Hematopoietic multipotent progenitor cell treated with erythropoietin and hydrocortisone succinate and interleukin-3 and kit ligand, for 8 days (in vitro differentiated cells): ENCODE measurements at regions not wholly inside any gene's neighbourhood (a gene's known extent, or its start where the extent isn't known, plus 50 kb on each side); places are given as distances from the start of the nearest gene placed in this dataset.

Experiments
- DNase-seq: peaks from one replicate; pipeline ENCODE4 v3.0.0-alpha.2; 2015

GRCh38 chr2:204110338-204110741, 173.8 kb downstream of the ICOS start:
- DNase-seq, result no peak

DNA sequence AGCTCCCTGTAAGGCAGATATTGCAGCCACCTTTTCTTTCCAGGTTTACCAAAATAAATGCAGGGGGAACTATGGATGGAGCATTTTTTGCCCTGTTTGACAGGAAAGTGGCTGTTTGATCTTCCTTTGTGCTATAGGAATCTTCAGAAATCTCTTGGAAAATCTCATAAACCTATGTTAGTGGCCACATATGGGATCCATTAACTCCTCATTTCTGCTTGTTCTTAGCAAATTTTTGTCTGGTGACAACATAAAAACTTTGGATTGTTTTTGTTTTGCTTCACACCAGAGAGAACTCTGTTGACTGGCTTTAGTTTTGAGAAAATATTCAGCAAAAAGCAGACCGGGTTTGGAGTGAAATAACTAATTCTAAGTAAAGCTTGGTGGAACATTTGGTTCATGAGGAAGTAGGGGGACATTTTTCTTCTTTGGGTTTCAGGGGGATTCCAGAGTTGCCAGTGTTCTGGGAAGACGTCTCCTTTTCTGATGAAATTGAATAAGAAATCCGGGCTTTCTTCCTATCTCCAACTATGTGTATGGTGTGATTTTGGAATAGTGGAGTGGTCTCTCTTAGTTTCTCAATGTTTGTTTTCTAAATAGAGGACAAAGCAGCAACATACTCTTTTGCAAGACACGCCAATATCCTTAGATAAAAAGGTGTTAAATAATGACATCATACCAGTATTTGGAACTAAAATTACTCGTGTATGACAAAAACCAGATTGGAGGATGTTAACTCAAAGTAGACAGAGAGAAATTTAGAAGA, 174.4 kb downstream of the ICOS start:
- DNase-seq, result no peak

DNA sequence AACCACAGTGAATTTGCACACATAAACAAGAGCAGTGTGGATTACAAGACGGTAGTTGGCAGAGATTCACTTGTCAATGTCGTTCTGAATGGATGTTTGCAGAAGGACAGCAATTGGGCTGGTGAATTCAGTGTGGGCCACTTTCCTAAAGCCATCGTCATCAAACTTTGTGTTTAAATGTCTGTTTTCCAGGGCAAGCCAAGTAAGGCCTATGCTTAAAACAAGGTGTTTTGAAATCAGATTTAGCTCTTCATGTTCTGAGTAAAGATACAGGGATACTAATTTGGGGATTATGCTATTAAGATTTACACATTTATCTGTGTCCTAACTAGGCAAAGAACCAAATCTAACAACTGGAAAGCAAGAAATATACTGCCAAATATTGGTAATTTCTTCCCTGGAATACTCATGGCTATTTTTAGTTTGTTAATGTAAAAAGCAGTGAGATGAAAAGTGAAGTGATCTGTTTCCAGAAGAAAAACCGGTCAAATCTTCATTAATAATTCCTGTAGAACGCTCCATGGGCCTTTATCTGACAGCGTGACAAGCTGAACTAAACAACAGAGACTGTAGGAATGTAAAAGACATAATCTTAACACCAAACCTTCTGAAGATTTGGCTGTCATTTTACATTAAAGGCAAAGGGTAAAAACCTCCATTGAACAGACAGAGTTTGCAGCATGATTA, 175.7 kb downstream of the ICOS start:
- no peak for DNase-seq

DNA sequence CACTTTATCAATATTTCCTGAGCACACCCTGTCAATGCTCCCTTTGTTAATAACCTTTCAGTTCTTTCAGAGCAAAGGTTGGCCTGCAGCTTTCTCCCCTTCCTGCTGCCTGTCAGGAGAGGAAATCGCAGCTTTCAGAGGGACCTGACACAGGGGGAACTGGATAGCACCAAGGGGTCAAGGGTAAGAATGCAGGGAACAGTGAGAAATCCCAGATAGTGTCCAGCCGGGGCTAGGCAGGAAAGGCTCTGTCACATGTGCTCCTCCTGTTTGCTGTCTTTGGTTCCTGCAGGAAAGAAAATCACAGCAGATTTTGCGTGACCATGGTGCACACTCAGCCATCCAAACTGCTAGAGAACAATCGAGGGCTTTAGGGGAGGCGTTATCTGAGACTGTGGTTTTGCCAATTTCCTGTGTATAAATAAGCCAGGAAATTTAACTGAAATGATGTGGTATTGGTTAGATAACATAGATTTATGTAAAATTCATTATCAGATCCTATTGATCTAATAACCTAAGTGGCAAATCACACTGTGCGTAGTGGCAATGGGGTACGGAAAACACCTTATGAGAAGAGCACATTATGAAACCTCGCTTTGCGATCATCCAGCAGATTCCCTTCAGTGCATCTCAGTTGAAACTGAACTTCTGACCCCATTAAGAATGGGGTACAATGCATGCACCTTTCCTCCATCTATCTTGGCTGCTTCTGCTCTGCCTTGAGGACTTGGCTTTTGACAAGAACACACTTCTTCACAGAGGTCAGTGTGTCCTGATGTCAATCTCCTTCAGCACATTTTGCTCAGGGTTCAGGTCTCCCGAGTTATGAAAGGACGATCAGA, 178.0 kb downstream of the ICOS start:
- DNase-seq, result no peak

DNA sequence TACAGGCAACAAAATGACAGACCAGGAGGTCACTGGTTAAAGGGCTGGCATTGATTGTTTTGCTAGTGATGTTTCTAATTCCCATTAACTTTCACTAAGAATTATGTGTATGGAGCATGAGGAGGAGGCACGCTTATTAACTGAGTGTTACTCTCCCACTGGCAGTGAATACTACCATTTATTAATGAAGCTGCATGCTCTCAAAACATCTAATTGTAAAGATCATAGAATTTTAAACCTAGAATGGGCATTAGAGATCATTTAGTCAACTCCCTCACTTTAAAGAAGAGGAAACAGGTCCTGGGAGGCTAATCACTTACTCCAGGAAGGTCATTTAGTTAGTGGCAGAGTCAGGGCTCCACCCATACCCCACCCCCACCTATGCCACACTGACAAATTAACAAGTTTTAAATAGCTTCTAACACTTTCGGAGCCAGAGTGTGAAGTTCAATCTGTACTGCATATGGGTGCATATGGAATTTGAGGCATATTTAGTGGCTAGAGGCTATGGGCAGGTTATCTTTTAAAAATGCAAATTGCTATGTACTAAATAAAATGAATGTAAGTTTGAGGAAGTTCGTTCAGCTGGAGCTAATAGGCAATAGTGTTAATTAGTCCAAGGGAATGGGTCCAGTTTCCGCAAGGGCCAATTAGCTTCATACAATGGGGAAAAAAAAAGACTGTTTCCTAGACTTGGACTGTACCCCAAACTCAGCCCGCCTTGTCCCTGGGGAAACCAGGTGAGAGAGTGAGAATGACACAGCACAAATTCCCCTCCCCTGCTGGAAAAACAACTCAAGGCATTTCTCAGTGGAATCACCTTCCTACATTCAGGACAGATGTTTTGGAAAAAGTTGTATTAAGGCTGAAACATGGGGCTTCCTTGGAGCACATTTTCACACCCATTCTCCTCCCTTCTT, 178.8 kb downstream of the ICOS start:
- DNase-seq, result no peak

- DNase-seq, result no peak
Measured at GRCh38 chr2:204116159-204116792, 179.7 kb downstream of the ICOS start.

- DNase-seq, result no peak
Measured at GRCh38 chr2:204122425-204122824, 185.9 kb downstream of the ICOS start.

GRCh38 chr2:204124140-204124750, 187.7 kb downstream of the ICOS start:
- DNase-seq, result no peak

DNA sequence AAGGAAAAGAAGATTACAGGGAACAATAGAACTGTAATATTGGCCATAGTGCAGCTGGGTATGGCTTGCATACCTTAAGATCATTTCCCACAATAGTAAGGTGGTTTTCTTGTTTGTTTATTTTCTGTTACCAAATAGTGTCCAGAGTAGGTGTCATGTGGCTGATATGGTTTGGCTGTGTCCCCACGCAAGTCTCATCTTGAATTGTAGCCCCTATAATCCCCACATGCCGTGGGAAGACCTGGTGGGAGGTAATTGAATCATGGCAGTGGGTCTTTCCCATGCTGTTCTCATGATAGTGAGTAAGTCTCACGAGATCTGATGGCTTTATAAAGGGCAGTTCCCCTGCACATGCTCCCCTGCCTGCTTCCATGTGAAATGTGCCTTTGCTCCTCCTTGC, 190.1 kb downstream of the ICOS start:
- DNase-seq, result no peak

DNA sequence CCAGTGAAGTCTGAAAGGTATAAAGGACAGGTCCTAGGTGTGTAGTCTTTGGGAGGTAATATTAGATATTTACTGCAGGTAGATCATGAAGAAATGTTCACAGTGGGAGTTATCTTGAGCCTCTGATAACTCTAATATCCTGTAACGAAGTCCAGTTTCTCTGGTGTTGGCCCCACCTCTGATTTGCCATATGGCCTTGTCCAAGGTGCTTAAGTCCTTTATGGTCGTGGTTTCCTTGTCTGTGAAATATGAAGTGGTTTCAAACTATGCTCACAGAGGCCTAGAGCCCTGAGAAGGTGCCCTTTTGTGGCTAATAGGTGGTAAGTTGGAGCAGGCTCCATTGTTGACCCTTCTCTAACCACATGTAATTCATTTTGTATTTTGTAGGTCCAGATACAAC, 190.7 kb downstream of the ICOS start:
- no peak for DNase-seq

GRCh38 chr2:204129591-204130294, 193.2 kb downstream of the ICOS start:
- no peak for DNase-seq

DNA sequence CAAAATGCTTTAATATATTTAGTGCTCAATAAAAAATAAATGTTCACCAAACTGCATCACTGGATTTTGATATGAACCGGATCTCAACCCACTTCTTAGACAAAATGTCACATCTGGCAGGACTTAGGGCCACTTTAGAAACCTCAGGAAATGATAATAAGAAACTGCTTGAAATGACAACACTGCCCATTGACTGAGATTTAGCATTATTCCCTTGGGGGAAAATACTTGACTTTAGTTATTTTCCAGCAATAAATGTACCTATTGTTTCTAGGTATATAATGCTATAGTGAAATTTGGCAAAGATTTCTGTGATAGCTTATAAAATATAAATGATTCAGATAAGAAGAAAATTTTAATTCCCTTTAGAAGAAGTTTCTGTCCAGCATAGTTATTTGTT, 195.1 kb downstream of the ICOS start:
- no peak for DNase-seq

- no peak for DNase-seq
Measured at GRCh38 chr2:204133476-204133875, 196.9 kb downstream of the ICOS start.

GRCh38 chr2:204134421-204134820, 197.9 kb downstream of the ICOS start:
- DNase-seq, result no peak

GRCh38 chr2:204135752-204136151, 199.2 kb downstream of the ICOS start:
- DNase-seq, result no peak

DNA sequence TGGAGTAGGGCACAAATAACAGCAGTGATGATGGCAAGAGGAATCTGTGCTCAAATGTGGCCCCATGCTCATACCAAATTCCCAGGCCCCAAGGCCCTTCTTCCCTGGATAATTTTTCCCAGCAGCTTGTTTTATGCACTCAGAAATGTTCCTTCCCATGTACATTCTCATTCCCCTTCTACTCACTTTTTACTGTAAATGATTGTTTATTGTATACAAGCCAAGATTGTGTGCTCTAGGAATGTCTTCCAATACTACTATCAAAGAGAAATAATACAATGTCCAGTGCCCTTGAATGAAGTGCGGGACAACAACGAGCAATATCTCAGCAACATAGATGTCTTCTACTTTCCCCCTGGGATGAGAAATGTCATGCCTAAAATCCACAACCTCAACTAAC, 201.6 kb downstream of the ICOS start:
- DNase-seq, result no peak

GRCh38 chr2:204140246-204140645, 203.7 kb downstream of the ICOS start:
- no peak for DNase-seq

DNA sequence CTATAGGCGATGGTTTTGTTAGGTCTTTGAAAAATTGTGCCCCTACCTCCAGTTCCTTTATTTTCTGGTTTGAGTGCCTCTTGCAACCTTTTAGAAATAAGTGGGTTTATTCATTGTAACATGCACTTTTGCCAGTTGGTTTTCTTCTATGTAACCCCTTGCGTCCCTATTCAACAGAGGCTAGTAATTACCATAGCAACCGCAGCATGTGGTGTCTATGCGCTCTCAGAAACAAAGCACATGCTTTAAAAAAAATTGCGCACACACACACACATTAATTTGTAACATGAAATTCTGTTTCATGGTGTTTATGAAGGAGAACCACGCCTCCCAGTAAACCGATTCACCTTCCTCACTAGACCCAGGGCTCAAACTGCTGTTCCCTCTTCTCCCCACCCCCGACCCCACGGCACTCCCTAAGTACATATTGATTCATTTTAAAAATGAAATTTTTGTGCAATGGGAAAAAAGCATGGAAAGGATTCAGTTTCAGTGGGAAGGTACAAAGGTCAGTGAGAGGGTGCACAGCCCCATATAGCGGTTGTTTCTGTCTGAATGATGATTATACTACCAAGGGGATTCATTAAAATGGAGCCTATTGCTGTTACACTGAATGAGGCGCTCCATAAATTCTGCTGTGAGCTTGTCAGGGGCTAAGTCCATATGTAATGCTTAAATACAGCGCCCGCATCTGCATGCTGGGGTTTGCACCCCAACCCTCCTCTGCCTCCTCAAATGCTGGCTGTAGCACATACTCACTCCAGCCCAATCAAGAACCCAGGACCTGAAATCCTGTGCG, 206.9 kb downstream of the ICOS start:
- DNase-seq, result no peak

DNA sequence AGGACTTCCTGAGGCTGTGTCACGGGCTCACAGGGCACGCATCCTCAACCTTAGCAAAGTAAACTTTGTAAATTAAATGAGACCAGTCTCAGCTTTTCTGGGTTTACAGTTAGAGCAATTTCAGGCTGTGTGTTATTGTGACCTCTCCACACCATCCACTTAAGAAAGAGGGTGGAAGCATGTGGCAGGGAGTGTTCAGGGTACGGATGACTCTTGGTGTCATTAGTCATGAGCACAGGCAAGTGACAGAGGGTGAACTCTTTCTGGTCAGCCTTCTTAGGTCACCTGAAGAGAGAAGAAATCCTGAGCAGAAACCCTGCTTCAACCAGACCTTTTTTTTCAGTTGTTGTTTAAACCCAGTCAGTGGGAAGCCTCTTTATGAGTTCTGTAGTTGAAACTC, 207.9 kb downstream of the ICOS start:
- DNase-seq, result no peak

DNA sequence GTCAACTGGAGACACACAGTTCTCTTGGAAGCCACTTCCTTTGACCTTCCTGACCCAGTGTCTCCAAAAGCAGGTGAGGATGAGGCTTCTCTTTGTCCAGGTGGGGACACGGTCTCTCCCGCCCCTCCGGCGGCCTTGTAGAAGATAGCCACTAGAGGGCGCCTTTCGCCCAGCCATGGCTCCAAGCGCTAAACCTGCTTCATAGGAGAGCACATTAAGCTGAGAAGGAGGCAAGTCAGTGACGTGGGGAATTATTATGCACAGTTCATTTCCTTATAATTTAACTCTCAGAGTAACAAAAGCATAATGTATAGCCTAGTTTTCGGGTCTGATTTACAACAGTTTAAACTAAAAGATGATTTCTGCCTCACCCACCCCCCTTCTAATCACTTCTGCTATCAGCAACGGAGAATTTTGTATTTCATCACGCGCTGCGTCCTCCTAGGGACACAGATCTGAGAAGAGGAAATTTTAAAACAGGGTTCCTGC, 208.7 kb downstream of the ICOS start:
- peak; percentile 77 for DNase-seq
